GM19238 (cell line): ENCODE measurements at regions not wholly inside any gene's neighbourhood (a gene's known extent, or its start where the extent isn't known, plus 50 kb on each side); places are given as distances from the start of the nearest gene placed in this dataset.
"Not testable (repeated sequence)": the region's sequence is repeated elsewhere in the genome, so short reads cannot be mapped to it uniquely, and the experiment has no call there.

Experiments used
- DNase-seq: peaks from one replicate; pipeline ENCODE4 v3.0.0; 2011; ENCODE audit warnings: low spot score; ENCODE audit not compliant: insufficient read length

DNA sequence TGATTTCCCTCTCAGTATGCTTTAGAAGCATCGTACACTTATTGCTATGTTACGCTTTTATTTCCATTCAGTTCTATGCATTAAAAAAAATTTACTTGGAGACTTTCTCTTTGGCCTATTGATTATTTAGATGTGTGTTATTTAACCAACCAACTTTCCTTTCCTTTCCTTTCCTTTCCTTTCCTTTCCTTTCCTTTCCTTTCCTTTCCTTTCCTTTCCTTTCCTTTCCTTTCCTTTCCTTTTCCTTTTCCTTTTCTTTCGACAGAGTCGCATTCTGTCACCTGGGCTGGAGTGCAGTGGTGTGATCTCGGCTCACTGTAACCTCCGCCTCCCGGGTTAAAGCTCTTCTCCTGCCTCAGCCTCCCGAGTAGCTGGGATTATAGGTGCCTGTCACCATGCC lies 502.7 kb upstream of the LARGE1 start:
- DNase-seq, result not testable (repeated sequence)

DNA sequence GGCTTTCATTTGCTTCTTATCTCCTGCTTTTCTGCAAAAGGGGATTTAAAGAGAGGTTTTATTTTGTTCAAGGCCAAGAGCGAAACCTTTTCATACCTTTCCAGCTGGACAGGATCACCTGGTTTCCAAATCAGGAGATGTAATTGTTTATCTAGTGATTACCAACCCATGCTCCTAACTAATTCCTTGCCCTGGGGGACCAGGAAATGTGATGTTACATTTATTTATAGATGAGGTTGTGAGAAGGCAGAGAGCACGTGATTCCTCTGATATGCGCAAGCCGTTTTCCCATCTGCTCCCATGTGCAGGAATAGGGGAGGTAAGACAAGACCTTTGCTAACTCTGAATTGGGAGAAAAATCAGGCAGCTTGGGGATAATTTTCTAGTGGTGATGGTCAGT lies 507.2 kb upstream of the LARGE1 start:
- DNase-seq, result no peak

DNA sequence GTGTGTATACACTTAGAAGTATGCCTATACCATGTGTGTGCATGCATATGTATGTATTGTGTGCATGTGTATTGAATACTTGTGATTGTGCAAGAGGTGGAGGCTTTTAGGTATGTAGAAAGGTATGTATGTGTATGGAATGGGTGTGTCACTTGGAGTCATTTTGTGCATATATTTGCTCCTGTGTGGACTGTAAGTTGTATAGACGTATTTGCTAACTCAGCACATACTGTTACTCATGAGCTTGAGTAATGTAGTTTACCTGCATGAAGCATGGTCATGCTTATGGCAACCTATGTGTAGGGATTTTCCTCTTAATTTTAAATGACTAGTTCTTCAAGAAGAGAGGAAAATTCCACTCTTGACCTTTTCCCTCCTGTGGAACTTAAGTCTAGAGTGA lies 507.6 kb upstream of the LARGE1 start:
- no peak for DNase-seq

DNA sequence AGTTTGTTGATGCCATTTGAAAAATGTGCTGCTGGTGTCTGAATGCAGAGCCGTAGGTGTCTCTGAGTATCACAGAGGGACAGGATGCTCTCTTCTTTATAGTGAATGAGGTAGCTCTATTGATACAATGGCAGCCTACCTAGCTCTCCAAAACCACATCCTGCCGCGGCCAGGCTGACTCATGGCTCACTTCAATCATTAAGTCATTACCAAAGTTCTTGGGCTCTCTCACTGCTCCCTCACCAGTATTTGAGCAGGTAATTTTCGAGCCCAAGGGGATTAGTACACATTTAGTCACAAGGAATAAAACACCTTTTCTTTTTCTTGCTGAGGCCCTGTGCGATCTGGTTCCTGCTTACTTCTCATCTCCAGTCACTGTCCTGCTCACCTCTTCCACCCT lies 509.0 kb upstream of the LARGE1 start:
- no peak for DNase-seq

DNA sequence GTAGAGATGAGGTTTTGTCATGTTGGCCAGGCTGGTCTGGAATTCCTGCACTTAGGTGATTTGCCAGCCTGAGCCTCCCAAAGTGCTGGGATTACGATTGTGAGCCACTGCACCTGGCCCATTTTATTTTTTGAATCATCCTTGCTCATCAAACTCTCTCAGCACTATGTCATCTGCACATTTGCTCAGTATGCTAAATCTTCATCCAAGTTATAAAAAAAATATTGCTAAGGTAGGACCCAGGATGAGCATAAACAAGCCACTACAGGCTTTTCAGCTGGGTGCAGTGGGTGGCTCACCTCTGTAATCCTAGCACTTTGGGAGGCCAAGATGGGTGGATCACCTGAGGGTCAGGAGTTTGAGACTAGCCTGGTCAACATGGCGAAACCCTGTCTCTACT lies 510.1 kb upstream of the LARGE1 start:
- DNase-seq, result no peak

DNA sequence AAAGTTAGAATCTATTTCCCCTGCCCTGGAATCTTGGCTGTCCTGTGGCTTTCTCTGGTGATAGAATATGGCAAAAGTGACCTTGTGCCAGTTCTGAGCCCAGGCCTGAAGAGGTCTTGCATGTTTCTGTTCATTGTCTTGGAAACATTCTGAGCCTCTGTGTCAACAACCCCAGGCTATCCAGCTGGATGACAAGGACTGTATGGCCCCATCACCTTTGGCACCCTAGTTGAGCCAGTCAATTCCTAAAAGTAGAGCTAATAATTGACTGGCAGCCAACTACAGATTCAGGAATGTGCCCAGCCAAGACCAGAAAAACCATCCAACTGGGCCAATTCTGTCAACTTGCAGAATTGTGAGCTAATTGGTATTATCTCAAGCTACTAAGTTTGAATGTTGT lies 514.1 kb upstream of the LARGE1 start:
- DNase-seq, result no peak

DNA sequence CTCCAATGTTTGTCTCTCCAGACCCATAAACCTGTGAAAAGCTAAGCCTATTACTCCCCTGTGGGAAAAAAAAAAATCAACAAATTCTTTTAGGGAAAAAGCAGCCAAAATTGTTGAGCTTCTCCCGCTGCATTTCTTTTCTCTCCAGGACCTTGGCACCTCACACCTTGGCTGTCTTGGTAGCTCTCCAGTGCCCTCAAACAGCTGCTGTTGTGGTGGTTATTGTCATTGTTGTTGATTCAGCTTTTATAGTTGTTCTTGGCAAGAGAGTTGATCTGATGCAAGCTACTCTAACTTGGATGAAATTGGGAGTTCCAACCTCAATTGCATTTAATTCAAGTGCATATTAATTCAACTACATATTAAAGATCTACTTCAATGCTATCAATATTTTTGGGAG lies 516.9 kb upstream of the LARGE1 start:
- no peak for DNase-seq

DNA sequence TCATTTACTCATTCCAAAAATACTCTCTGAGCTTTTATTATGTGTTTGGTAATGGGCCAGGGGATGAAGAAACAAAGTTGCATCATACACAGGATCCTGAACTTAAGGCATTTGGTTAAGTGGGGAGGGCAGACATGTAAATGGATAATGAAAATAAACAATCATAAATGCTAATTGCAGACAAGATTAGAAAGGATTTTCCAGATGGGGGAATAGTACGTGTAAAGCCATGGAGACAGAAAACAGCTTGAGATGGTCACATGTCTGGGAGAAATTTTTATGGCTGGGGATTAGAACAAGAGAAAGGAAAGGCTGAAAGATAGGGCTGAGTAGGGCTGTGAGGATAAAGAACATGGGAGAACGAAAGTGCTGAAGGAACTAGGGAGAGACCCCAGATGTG lies 534.3 kb upstream of the LARGE1 start:
- DNase-seq, result no peak

DNA sequence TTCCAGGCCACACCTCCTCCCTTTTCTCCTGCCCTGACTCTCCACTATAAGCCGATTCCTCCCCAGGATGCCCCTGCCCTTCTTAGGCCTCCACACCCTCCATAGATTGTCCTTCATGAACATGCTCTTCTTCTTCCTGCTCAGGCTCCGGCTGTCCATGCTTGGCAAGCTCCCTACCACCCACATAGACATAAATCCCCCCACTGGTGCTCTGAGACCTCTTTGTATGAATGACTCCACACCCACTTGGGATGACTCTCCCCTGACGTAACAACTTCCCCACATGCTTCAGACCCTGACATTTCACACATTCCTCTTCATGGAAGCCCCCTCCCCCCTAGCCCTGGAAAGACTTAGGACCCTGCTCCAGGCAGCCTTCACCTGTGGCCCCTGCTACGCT lies 542.5 kb upstream of the LARGE1 start:
- no peak for DNase-seq

DNA sequence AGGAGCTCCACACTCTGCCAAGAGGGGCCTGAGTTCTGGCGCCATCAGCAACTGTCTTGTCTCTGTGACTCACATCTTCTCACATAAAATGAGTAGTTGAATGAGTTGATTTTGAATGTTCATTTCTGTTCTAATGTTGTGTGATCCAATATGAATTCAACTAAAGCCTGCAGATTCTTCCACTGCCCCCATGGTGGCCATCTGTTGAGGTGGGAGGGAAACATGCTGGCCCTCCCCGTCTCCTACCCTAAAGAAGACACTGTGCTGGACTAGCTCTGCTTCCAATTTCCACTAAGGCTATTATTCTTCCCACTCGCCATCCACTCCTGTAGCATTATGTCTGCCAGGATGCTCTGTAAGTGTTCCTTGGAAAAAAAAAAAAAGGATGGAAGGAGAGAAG lies 555.6 kb upstream of the LARGE1 start:
- DNase-seq, result no peak

DNA sequence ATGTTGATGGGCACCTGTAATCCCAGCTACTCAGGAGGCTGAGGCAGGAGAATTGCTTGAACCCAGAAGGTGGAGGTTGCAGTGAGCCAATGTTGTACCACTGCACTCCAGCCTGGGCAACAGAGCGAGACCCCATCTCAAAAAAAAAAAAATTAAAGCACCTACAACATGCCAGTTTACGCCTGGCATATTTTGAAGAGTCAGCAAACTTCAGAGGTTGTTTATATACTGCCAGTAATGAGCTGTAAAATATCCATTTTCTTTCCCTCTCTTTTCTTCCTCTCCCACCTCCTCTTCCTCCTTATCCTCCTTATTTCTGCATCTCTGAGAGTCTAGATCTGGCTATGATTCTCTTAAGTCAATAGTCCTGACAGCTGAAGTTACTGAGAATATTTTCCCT lies 556.5 kb upstream of the LARGE1 start:
- DNase-seq, result no peak

DNA sequence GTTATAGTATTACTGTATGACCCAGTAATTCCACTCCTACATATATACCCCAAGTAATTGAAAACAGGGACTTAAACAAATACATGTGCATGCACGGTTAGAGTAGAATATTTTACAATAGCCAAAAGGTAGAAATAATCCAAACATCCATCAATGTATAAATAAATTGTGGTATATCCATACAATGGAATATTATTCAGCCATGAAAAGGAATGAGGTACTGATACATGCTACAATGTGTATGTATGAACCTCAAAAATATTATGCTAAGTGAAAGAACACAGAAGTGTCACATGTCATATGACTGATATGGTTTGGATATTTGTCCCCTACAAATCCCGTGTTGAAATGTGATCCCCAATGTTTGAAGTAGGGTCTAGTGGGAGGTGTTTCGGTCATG lies 560.8 kb upstream of the LARGE1 start:
- DNase-seq, result no peak

DNA sequence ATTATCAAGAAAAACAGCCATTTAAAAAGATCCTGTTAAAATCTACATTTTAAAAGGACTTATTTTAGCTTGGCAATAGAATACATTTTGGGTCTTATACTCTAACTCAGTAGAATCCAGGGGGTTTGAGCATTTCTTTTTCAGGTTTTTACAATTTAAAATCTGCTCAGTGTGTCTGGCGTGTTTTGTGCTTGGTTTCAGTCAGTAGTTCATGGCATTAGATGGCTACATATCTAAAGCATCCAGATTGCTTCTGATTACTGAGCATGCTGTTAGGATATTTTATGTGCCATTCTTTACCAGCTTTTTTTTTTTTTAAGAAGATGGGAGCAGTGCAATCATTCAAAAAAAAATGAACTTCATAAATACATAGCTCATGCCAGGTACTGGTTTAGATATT lies 566.1 kb upstream of the LARGE1 start:
- no peak for DNase-seq

DNA sequence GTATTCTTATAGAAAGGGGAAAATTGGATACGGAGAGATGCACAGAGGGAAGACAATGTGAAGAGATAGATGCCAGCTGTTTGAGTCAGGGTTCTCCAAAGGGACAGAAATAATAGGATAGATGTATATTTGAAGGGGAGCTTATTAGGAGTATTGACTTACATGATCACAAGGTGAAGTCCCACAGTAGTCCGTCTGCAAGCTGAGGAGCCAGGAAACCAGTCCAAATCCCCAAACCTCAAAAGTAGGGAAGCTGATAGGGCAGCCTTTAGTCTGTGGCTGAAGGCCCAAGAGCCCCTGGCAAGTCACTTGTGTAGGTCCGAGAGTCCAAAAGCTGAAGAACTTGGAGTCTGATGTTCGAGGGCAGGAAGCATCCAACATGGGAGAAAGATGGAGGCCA lies 569.6 kb upstream of the LARGE1 start:
- no peak for DNase-seq

DNA sequence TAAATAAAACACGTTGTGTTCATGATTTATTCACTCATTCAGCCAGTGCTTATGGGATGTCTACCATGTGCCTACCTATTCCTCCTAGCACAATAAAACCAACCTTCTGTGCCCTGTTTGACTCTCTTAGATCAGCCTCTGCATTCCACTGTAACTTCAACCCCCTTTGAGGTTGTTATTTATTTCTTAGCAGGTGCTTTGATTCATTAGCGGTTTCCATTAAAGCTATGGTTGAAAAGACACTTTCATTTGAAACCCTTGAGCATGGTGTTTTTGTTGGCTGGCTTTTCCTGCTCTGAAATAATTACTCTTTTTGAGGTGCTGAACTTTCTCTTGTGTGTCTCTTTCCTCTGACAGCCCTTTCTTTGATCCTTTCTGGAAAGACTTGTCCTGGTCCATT lies 570.6 kb upstream of the LARGE1 start:
- no peak for DNase-seq

DNA sequence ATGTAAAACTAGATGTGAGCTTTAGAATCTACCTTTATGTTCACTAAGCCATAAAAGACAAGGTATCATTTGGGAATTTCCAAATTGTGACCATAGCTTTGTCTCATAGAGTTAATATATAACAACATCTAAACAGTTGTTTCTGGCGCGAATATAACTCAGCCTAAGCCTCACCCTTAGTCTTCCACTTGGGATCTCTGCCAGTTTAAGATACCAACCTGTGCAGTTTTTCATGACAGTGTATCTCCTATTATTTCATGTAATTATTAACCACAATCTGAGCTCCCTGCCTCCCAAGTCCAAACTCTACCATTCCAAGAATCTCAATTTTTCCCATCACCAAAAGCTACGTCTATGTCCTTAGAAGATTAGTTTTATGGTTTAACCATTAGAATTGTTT lies 572.5 kb upstream of the ISX start:
- DNase-seq, result no peak

DNA sequence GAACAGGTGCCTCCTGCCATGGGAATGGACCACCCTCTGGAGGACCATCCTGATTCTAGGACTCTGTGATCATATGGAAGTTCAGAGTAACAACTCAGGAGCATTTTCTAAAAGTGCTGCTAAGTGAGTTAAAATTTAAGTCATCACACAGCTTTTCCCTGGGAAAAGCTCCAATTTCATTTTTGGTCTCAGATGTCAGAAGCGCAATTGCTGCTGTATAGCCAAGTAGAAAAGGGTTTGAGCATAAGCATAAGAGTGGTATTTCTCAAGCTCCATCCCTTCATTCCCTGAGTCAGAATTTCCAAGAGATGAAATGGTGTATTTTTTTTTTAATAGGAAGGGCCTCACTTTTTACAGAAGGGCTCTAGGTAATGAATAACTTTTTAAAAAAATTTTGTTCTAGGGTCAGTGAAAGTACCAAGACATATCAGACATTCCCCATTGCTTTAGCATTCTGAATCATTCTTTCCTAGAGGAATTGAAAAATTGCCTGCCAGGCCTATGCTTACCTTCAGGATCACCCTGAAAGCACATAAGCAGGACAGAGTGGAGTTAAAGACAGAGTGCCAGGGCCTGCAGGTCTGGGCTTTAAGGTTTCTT lies 564.5 kb upstream of the ISX start:
- DNase-seq, result no peak

DNA sequence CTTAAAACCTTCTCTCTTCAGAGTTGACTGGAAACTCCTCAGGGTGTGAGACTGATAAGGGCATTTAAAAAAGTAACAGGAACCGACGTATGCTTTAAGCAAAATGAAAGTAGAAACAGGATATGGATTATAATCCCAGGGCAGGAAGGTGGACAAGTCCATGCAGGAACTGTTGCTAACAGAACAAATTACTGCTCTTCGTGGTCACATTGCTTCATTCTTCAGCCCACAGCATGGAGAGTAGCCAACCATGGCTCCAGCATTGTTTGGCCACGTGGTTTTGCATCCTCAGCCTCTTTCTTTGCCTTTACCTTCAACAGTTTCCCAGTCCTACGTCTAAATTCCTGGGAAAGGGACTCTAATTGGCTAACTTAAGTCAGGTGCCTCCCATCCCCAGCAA lies 563.1 kb upstream of the ISX start:
- DNase-seq, result no peak

DNA sequence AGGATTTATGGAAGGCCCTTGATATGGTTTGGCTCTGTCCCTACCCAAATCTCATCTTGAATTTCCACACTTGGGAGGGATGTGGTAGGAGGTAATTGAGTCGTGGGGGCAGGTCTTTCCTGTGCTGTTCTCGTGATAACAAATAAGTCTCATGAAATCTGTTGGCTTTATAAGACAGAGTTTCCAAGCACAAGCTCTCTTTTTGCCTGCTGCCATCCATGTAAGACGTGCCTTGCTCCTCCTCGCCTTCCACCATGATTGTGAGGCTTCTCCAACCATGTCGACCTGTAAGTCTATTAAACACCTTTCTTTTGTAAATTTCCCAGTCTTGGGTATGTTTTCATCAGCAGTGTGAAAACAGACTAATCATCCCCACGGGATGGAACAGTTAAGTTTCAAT lies 557.2 kb upstream of the ISX start:
- DNase-seq, result no peak

DNA sequence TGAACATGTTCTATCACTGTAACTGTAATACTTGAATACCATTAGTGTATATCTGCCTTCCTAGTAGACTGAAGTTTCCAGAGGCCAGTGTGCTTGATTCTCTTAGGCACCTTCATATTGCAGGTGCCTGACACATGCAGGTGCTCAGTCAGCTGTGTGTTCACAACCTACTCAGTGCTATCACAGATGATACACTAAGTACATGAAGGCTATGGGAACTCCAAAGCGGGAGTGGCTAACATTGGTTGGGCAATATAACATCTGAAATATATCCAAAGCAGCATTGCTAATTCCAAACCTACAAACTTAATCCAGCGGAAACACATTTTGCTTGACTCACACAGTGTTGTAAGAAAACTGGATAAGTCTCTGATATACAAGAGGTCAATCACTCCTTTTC lies 539.3 kb upstream of the ISX start:
- DNase-seq, result no peak

DNA sequence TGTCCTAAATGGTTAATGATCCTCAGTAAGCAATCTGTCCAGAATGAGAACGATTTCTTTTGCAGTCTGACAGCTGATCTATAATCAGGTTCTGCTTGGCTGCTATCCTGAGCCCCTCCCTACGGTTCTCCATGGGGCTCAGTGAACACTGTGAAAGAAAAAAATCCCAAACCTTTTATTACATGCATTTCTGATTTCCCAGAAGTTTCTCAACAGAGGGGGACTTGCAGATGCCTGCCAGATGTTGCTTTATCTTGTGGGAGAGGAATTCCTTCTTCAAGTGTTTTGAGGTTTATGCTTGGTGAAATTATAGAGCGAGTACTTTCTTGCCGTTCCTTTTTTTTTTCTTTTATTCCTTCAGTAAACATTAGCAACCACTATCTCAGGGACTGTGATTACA lies 531.9 kb upstream of the ISX start:
- DNase-seq, result no peak

DNA sequence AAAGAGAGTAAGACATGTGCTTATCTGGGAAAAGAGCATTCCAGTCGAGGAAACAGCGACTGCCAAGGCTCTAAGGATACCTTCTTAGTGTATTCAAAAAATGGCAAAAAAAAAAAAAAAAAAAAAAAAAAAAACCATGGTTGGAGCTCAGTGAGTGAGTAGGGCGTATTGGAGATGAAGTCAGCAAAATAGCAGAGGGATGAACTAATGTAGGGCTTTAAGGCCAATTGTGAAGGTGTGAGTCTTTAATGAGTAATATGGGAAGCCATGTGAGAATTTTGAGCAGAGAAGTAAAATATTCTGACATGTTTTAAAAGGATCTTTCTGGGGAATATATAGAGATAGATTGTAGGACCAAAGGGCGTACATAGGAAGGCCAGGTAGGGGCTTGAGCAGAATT lies 498.6 kb upstream of the ISX start:
- no peak for DNase-seq

DNA sequence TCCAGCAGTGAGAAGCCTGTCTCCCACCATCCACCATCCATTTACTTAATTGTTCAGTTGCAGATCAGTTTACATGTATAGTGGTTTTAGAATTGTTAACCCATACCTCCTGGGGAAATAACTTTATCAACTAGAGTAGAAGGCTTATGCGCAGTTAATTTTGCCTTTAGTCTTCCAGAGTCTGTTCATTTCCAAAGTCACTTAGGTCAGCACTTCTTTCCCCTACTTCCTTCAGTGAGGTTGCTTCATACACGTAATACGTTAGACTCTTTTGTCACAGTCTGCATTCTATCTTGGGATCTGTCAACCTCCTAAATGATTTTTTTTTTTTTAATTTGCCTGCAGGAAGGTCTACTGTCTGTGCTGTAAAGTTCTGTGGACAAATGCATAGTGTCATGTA lies 495.6 kb upstream of the ISX start:
- no peak for DNase-seq

DNA sequence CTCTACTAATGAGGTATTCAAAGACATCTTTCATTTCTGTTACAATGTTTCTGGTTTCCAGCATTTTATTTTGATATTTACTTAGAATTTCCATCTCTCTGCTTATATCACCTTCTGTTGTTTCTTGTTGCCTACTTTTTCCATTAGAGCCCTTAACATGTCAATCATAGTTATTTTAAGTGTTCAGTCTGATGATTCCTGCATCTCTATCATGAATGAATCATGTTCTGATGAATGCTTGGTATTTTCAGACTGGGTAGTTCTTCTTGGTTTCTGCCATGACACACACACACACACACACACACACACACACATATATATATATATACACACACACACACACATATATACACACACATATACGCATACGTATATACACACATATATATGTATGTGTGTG lies 486.4 kb upstream of the ISX start:
- DNase-seq, result no peak
